Skeletal muscle cell (primary cell): ENCODE measurements at regions not wholly inside any gene's neighbourhood (a gene's known extent, or its start where the extent isn't known, plus 50 kb on each side); places are given as distances from the start of the nearest gene placed in this dataset.
"Not testable (repeated sequence)": the region's sequence is repeated elsewhere in the genome, so short reads cannot be mapped to it uniquely, and the experiment has no call there.

Experiments
- DNase-seq: peaks from one replicate; pipeline ENCODE4 v3.0.0-alpha.2; 2010; ENCODE audit warnings: low read depth
- H3K4me3 ChIP-seq: 2 replicates; pipeline ENCODE4 v1.5.1; 2011; ENCODE audit warnings: low read depth, mild to moderate bottlenecking, control low read depth, low read length, moderate library complexity

DNA sequence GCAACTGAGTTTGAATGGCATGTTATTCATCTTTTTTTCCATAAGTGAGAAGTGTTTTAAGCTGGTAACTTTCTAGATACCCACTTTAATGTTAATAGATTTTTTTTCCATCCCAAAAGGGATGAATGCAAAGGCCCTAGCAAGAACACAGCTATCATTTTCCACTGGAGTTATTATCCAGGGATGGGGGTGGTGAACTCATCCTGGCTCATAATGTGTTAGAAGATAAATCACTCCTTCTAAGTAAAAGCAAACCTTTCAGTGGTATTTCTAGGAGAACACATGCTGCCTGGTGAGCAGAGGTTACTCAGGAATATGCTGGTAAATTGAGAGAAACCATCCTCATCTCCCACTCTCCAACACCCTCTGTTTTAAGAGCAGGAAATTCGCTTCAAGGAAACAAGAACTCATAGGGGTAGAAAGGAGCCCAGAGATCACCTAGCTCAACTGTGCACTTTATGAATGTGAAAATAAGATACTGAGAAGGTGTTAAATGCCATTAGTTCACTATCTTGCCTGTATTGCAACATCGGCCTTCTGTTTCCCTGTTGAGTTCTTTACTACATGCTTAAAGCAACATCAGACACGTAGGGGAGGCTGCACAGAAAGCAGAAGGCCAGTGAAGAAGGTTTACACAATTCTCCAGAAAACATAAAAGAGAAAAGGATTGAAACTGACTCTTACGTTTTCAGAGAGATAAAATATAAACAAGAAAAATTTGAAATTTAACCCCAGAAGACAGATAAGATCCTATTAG is 264.0 kb upstream of the PRKCQ start:
- DNase-seq = no peak
- no peak overlapping the region for H3K4me3 ChIP-seq

DNA sequence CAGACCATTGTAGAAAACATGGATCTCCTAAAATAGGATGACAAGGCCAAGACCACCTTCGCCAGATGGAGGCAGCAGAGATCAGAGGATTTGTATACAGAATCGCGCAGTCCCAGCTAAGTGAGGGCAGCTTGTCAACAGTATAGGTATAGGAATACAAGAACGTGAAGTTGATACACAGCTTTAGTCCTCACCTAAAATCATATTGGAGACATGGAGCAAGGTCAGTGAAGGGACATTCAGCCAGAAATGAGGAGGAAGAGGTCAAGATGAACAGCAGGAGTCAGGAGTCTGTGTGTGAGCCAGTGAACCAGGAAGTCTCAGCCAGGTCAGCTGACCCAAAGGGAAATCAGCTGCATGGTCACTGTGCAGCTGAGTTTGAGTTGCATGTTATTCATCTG is 263.4 kb upstream of the PRKCQ start:
- no peak for DNase-seq
- H3K4me3 ChIP-seq = no peak overlapping the region

DNA sequence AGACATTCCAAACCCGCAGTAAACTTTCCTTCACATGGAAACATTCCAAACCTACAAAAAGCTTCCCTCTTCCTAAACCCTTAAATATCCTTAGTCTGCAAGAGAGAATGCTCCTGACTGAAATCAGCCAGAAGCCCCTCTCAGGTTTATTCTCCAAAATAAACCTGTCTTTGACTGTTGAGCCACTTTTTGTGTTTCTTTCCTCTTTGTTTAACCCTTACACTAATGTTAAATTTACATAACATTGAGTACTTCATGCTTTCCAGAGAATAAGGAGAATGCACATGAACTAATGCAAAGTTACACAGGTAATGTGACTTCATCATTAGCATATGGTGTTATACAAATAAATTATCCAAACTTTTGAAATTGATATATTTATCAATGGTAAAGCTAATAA is 262.6 kb upstream of the PRKCQ start:
- DNase-seq = no peak
- H3K4me3 ChIP-seq = no peak overlapping the region

GRCh38 chr10:6841761-6842160 is 261.7 kb upstream of the PRKCQ start:
- H3K4me3 ChIP-seq = no peak overlapping the region
- DNase-seq = no peak

GRCh38 chr10:6840766-6841165 is 260.7 kb upstream of the PRKCQ start:
- DNase-seq = peak; percentile 4
- no peak overlapping the region for H3K4me3 ChIP-seq

DNA sequence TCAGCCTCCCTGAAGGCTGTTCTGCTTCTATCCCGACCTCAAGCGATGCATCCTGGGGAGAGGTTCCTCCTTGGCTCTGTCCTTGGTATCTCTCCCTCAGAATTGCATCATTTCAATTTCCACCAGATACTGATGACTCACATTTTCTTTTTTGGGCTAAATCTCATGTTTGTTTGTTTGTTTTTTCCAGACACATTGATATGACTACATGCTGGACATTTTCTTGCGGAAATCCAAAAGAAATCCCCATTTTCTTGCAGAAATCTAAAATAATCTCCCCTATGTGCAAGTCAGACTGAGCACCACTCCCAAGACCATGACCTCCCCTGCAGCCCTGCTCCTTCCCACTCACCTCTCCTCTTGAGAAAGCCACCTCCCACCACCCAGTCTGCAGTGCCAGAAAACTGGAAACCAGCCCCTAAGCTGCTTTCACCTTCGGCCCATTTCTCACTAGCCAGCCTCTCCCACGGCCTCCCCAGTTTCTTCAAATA is 260.2 kb upstream of the PRKCQ start:
- H3K4me3 ChIP-seq = no peak overlapping the region
- no peak for DNase-seq

GRCh38 chr10:6838118-6838517 is 258.0 kb upstream of the PRKCQ start:
- H3K4me3 ChIP-seq = no peak overlapping the region
- DNase-seq = no peak

- no peak overlapping the region for H3K4me3 ChIP-seq
- DNase-seq = no peak
Observed at GRCh38 chr10:6833458-6834011, 253.5 kb upstream of the PRKCQ start.

DNA sequence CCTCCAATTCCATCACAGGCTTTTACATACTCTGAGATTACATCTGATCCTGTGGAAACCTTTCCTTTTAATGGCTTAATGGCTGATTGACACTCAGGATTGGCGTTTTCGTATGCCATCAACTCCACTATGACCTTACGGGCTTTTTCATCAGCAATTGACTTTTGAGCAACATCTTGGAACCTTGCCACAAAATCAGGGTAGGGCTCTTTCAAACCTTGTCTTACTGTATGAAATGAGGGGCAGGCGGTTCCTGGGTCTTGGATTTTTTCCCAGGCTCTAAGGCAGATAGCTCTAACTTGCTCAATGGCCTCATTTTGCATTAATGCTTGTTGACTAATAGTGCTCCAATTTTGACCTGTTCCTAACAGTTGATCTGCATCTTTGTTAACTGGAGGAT is 250.9 kb upstream of the PRKCQ start:
- not testable (repeated sequence) for DNase-seq

DNA sequence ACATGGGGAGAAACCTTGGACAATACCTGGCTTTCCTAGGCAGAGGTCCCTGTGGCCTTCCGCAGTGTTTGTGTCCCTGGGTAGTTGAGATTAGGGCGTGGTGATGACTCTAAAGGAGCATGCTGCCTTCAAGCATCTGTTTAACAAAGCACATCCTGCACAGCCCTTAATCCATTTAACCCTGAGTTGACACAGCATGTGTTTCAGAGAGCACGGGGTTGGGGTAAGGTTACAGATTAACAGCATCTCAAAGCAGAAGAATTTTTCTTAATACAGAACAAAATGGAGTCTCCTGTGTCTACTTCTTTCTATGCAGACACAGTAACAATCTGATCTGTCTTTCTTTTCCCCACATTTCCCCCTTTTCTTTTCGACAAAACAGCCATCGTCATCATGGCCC is 244.7 kb upstream of the PRKCQ start:
- H3K4me3 ChIP-seq, DNase-seq: not testable (repeated sequence)

More for the DNA sequence above, 250.9 kb upstream of the PRKCQ start:
- H3K4me3 ChIP-seq = not testable (repeated sequence)

GRCh38 chr10:6823770-6824169 is 243.7 kb upstream of the PRKCQ start:
- no peak for DNase-seq

DNA sequence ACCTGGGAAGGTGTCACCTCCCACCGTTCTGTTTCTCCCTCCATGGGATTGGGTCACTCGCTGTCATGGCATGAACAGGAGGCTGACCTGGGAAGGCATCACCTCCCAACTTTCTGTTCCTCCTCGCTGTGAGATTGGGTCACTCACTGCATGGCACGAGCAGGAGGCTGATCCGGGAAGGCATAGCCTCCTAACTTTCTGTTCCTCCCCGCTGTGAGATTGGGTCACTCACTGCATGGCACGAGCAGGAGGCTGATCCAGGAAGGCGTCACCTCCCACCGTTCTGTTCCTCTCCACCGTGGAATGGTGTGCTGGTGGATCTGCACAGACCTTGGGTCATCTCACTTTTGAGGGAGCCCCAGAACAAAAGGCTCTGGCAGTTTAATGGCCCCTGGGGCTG is 239.2 kb upstream of the PRKCQ start:
- no peak overlapping the region for H3K4me3 ChIP-seq
- DNase-seq = no peak

More at GRCh38 chr10:6823770-6824169, 243.7 kb upstream of the PRKCQ start:
- H3K4me3 ChIP-seq = no peak overlapping the region

DNA sequence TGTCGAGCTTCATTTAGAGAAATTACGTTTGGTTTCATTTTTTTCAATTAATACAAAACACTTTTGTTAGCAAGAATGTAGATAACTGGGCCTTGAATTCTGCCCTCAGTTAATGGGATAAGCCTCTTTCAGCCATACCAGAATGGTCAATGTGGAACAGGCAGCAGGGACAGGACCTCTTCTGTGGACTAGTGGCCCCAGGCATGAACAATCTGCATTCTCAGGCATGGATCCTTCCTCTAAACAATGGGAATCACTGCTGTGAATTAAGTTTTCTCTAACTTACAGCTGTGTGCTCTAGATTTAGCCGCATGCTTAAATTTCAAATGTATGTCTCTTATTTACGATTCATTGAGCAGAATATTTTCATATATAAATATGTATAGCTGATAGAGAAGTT is 237.7 kb upstream of the PRKCQ start:
- no peak overlapping the region for H3K4me3 ChIP-seq
- no peak for DNase-seq

- H3K4me3 ChIP-seq = no peak overlapping the region
- DNase-seq = no peak
Observed at GRCh38 chr10:6815346-6815745, 235.3 kb upstream of the PRKCQ start.

- no peak for DNase-seq
- H3K4me3 ChIP-seq = no peak overlapping the region
Observed at GRCh38 chr10:6813856-6814255, 233.8 kb upstream of the PRKCQ start.

- no peak for DNase-seq
- H3K4me3 ChIP-seq = no peak overlapping the region
Observed at GRCh38 chr10:6813306-6813705, 233.2 kb upstream of the PRKCQ start.

- no peak for DNase-seq
- no peak overlapping the region for H3K4me3 ChIP-seq
Observed at GRCh38 chr10:6811153-6811552, 231.1 kb upstream of the PRKCQ start.

DNA sequence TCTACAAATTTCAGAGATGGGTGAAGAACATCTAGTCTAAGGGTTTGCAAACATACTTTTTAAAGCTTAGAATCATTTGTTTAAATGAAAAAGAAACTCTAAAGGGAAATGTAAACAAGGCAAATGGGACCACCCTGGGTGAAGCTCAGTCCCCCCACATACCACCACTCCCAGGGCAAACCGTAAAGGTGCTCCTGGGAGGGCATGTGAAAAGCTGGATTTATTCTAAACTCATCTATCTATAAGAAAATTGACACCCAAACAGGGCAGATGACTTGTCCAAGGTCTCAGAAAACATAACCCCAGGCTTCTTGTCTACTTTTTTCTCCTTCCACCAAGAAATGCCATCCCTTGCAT is 223.3 kb upstream of the PRKCQ start:
- H3K4me3 ChIP-seq = no peak overlapping the region
- DNase-seq = no peak

DNA sequence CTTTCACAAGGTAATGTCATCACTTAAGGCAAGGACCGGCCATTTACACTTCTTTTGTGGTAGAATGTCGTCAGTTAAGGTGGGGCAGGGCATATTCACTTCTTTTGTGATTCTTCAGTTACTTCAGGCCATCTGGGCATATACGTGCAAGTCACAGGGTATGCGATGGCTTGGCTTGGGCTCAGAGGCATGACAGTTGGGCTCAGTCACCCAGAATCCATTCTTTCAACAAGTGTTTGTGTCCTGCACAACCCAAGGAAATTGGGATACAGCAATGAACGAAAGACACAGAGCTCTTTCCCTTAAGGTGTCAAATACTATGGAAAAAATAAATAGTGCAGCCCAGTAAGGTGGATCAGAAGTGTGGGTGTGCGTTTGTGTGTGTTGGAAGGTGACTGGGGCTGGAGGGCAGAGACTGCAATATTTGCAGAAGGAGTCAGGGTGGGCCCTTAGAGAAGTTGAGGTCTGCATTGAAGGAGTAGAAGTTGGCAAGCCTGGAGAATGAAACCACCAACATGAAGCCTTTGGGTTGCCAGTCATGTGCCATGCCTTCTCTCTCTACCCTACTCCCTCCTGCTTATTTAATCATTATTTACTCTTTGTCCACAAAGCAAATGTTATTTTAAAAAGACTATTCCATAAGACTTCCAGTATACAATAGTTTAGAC is 222.8 kb upstream of the PRKCQ start:
- no peak for DNase-seq
- H3K4me3 ChIP-seq = no peak overlapping the region

- DNase-seq = no peak
- no peak overlapping the region for H3K4me3 ChIP-seq
Observed at GRCh38 chr10:6796231-6796630, 216.2 kb upstream of the PRKCQ start.

- no peak for DNase-seq
- H3K4me3 ChIP-seq = no peak overlapping the region
Observed at GRCh38 chr10:6795541-6795940, 215.5 kb upstream of the PRKCQ start.
